ENCODE measurements at regions not wholly inside any gene's neighbourhood (a gene's known extent, or its start where the extent isn't known, plus 50 kb on each side); places are given as distances from the start of the nearest gene placed in this dataset.

DNA sequence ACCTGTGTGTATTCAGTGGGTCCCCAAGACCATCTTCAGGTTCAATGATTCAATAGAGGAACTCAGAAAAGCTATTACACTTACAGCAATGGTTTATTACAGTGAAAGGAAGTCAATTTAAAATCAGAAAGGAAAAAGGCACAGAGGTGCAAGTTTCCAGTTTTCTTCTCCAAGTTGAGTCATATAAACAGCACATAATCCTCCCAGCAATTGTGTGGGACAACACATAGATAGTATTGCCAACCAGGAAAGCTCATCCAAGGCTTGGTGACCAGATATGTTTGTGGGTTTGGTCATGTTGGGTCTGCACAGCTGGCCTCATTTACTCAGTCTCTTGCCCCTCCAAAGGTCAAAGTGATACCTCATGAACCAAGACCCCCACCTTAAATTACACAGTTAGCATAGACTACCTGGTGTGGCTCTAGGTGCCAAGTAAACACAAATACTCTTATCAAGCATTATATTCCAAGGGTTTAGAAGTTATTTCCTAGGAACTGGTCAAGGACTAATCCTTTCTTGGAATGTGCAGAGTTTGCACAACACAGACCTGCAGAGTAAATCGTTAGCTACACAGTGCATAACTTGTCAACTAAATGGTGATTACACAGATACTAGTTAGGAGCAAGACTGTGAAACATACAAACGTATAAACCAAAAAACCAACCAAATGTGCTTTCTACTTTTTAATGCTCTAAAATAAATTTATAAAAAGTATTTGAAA is 777.3 kb downstream of the PCDH18 start:
- TF ChIP-seq POLR2A (IDR thresholded peaks at IDR 0.05; ENCODE audit: low read length) (no peak), GATA1 (IDR thresholded peaks at IDR 0.05; ENCODE audit: low read depth, low read length) (no peak)

Data from erythroblast (primary cell).